ENCODE measurements at regions not wholly inside any gene's neighbourhood (a gene's known extent, or its start where the extent isn't known, plus 50 kb on each side); places are given as distances from the start of the nearest gene placed in this dataset.
A peak's percentile ranks its signal among the peaks of the same experiment; 100 is the strongest.

DNA sequence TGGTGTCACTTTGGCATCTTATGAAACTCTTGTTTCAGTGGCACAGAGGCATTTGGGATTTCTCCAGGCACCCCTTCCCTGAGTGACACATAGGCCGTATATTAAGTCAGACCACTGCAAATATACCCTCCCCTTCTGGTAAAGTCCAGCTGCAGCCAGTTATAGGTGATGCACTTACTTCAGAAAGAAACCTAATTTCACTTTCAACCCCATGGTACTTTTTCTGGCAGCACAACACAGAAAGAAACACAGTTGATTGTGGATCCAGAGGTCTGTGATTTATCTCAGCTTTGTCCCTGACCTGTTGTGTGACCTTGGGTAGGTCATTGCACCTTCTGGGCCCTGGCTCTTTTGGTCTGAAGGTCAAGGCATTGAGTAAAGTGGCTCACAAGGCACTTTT is 173.2 kb downstream of the BUB3 start:
- FAIRE-seq: peak; percentile 94
- no peak for TF ChIP-seq POU2F2 (IDR thresholded peaks at IDR 0.05; ENCODE audit: low read depth, low read length)
- no peak for TF ChIP-seq TAF1 (IDR thresholded peaks at IDR 0.05; ENCODE audit: low read depth, low read length)
- no peak for TF ChIP-seq SPI1 (IDR thresholded peaks at IDR 0.05; ENCODE audit: low read depth, low read length)
- no peak for TF ChIP-seq PAX5 (IDR thresholded peaks at IDR 0.05; ENCODE audit: insufficient read depth, low read length, severe bottlenecking)
- no peak for TF ChIP-seq POLR2A (IDR thresholded peaks at IDR 0.05; ENCODE audit: low read depth, low read length)
- no peak for TF ChIP-seq POLR2AphosphoS5 (IDR thresholded peaks at IDR 0.05; ENCODE audit: low read depth, low read length)
- no peak for DNase-seq (ENCODE audit: insufficient read length, low spot score)

DNA sequence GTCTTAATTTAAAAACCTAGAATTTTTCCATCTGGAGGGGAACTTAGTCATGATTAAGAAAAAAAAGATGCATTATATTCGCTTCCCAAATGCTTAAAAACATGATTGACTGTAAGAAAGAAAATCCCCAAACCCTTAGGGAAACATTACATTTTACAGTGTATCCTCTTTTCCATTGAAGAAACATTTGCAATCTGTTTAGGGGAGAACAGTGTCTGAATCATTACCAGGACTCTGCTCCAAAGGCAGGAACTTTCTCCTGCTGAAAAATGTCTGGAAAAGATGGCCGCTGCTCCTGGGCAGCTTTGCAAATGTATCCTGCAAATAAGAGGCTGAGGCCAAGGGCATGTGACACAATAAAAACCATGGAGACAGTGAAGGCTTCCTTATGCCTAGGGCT is 173.7 kb downstream of the BUB3 start:
- FAIRE-seq (no peak), DNase-seq (ENCODE audit: insufficient read length, low spot score) (no peak)
- TF ChIP-seq POLR2AphosphoS5 (IDR thresholded peaks at IDR 0.05; ENCODE audit: low read depth, low read length): no peak
- no peak for TF ChIP-seq TAF1 (IDR thresholded peaks at IDR 0.05; ENCODE audit: low read depth, low read length)
- TF ChIP-seq POLR2A (IDR thresholded peaks at IDR 0.05; ENCODE audit: low read depth, low read length): no peak
- TF ChIP-seq PAX5 (IDR thresholded peaks at IDR 0.05; ENCODE audit: insufficient read depth, low read length, severe bottlenecking): no peak
- no peak for TF ChIP-seq POU2F2 (IDR thresholded peaks at IDR 0.05; ENCODE audit: low read depth, low read length)

DNA sequence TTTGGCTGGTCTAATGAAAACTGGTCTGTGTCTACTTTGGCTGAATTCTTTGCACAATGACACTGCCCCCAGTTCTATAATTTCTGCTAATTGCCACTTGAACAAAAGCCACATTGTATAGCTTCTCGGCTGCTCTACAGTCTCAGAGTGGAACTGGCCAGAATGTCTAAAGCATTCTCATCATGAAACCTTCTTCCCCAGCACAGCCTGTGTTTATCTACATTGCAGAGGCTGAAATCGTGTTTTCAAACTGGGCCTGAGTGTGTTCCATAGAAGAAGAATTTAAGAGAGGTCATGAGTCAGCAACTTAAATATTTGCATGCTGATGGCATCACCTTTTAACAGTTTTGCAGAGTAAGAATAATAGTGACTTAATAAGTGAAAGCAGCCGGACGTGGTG is 177.2 kb downstream of the BUB3 start:
- DNase-seq (ENCODE audit: insufficient read length, low spot score) (no peak), FAIRE-seq (no peak)
- TF ChIP-seq TAF1 (IDR thresholded peaks at IDR 0.05; ENCODE audit: low read depth, low read length) (no peak), POU2F2 (IDR thresholded peaks at IDR 0.05; ENCODE audit: low read depth, low read length) (no peak)

DNA sequence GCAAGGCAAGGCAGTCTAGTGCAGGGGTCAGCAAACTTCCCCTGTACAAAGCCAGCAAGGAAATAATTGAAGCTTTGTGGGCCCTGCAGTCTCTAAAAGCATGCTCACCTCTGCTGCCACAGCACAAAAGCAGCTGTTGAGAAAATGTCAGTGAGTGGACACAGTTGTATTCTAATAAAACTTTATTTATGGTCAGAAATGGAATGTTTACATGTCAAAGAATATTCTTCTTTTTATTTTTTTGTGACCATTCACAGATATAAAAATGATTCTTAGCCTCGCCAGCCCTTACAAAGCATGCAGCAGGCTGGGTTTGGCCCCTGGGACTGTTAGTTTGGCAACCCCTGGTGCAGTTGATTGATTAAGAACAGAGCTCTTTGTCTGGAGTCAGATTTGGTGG is 192.4 kb downstream of the BUB3 start:
- no peak for DNase-seq (ENCODE audit: insufficient read length, low spot score)
- TF ChIP-seq SPI1 (IDR thresholded peaks at IDR 0.05; ENCODE audit: low read depth, low read length): no peak
- no peak for TF ChIP-seq TAF1 (IDR thresholded peaks at IDR 0.05; ENCODE audit: low read depth, low read length)
- no peak for TF ChIP-seq POLR2AphosphoS5 (IDR thresholded peaks at IDR 0.05; ENCODE audit: low read depth, low read length)
- no peak for TF ChIP-seq PAX5 (IDR thresholded peaks at IDR 0.05; ENCODE audit: insufficient read depth, low read length, severe bottlenecking)
- no peak for TF ChIP-seq POU2F2 (IDR thresholded peaks at IDR 0.05; ENCODE audit: low read depth, low read length)
- no peak for TF ChIP-seq POLR2A (IDR thresholded peaks at IDR 0.05; ENCODE audit: low read depth, low read length)
- no peak for FAIRE-seq

DNA sequence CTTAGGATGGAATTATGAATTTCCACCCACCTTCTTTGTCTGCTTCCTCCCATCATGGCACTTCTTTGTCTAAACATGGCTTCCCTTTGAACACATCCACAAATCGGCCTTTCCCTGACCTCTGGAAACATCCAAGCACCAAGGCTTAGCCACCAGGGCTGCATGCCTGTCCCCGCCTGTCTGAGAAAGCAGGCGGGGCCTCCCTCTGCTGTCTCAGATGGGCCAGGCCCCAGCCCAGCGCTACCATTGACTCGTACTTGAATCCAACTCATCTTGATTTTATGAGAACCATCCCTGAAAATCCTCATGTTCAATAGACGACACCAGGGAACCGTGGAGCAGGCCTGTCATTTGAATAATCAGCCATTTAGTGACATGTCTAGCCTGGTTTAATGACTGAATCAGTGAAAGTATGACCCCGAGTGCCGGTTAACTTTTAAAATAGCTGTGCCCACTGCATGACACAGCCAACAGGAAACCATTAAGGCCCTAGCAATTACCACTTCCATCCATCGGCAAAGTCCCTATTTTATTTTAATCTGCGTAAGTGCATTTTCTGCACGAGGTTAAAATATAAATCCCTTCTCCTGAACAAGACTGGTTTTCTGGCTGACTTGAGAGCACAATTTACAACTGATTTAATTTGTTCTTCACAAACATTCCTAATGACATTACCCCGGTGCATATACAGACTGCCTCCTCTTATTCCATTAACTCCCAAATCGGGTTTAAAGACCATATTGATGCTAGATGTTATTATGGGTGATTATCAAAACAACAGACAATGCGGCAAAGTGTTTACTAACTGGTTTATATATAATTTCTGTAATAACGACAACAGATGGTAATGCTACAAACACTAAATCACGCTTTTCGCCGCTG is 194.7 kb downstream of the BUB3 start:
- TF ChIP-seq POU2F2 (IDR thresholded peaks at IDR 0.05; ENCODE audit: low read depth, low read length): no peak
- TF ChIP-seq PAX5 (IDR thresholded peaks at IDR 0.05; ENCODE audit: insufficient read depth, low read length, severe bottlenecking): no peak
- TF ChIP-seq TAF1 (IDR thresholded peaks at IDR 0.05; ENCODE audit: low read depth, low read length): no peak
- no peak for TF ChIP-seq SPI1 (IDR thresholded peaks at IDR 0.05; ENCODE audit: low read depth, low read length)
- TF ChIP-seq POLR2A (IDR thresholded peaks at IDR 0.05; ENCODE audit: low read depth, low read length): no peak
- TF ChIP-seq POLR2AphosphoS5 (IDR thresholded peaks at IDR 0.05; ENCODE audit: low read depth, low read length): no peak
- FAIRE-seq (no peak), DNase-seq (ENCODE audit: insufficient read length, low spot score) (no peak)

DNA sequence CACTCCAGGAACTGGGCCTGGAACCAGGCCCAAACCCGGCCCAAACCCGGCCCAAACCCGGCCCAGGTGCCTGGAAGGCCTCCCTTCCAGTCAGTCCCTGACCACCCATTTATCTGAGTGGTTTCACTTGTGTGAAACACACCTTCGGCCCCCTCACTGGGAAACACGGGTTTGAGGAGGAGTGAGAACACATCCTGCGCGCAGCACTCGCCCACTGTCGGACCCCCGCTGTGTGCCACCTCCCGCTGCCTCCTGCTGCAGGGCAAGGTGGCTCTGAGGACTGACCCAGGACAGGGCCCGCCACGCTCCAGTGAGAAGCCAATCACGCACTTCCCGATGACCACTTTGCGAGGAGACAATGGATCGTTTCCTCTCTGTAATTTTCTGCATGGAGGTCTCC is 197.5 kb downstream of the BUB3 start:
- FAIRE-seq (no peak), DNase-seq (ENCODE audit: insufficient read length, low spot score) (no peak)
- TF ChIP-seq PAX5 (IDR thresholded peaks at IDR 0.05; ENCODE audit: insufficient read depth, low read length, severe bottlenecking) (no peak), POU2F2 (IDR thresholded peaks at IDR 0.05; ENCODE audit: low read depth, low read length) (no peak), POLR2AphosphoS5 (IDR thresholded peaks at IDR 0.05; ENCODE audit: low read depth, low read length) (no peak), TAF1 (IDR thresholded peaks at IDR 0.05; ENCODE audit: low read depth, low read length) (no peak)

DNA sequence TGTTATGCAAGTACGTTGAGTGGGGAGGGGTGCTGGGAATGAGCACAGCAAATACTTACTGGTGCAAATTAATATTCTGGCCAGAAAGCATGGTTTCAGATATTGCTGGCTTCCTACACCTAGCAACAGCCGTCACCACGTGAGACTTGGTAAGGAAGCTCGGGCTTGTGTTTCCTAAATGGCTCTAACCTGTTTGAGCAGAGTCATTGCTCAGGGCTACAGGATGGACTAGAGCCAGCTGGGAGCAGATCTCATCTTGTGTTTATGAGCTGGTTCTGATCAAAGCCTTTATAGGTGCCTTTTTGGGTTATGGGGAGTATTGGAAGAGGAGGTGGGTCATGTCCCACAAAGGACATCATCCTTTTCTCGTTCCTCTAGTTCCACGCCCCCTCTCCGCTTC is 200.3 kb downstream of the BUB3 start:
- no peak for TF ChIP-seq SPI1 (IDR thresholded peaks at IDR 0.05; ENCODE audit: low read depth, low read length)
- TF ChIP-seq POU2F2 (IDR thresholded peaks at IDR 0.05; ENCODE audit: low read depth, low read length): no peak
- no peak for TF ChIP-seq TAF1 (IDR thresholded peaks at IDR 0.05; ENCODE audit: low read depth, low read length)
- no peak for TF ChIP-seq PAX5 (IDR thresholded peaks at IDR 0.05; ENCODE audit: insufficient read depth, low read length, severe bottlenecking)
- no peak for TF ChIP-seq POLR2A (IDR thresholded peaks at IDR 0.05; ENCODE audit: low read depth, low read length)
- DNase-seq (ENCODE audit: insufficient read length, low spot score) (no peak), FAIRE-seq (no peak)

DNA sequence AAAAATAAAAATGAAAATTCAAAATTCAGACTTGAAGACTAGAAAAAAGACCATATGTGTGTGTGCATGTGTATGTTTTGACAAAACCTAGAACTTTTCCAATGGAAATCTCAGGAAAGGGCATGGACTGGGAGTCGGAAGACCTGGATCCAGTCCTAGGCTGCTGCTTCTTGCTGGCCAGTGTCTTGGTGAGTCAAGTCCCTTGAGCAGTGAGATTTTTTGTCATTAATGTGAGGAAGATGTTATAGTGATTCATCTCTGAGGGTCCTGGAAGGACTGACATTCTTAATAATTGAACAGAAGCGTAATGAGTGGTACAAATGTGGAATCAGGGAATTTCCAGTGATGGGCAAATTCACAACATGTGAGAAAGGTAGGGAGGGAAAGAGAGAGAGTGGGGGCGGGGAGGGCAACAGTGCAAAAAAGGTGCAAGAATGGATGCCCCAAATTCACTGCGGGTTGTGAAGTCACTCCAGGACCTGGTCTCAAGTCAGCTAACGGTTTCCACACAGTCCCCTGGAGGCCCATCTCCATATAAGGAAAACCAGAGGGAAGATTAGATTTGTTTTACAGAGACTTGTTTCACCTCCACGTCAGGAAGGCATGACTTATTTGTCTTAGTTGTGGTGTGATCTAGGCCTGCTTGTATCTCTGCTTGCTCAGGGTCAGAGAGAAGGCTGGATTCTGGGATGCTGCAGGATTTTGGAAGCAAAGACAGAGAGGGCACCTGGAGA is 201.7 kb downstream of the BUB3 start:
- no peak for TF ChIP-seq SPI1 (IDR thresholded peaks at IDR 0.05; ENCODE audit: low read depth, low read length)
- TF ChIP-seq PAX5 (IDR thresholded peaks at IDR 0.05; ENCODE audit: insufficient read depth, low read length, severe bottlenecking): no peak
- TF ChIP-seq POLR2A (IDR thresholded peaks at IDR 0.05; ENCODE audit: low read depth, low read length): no peak
- TF ChIP-seq POU2F2 (IDR thresholded peaks at IDR 0.05; ENCODE audit: low read depth, low read length): no peak
- TF ChIP-seq POLR2AphosphoS5 (IDR thresholded peaks at IDR 0.05; ENCODE audit: low read depth, low read length): no peak
- TF ChIP-seq TAF1 (IDR thresholded peaks at IDR 0.05; ENCODE audit: low read depth, low read length): no peak
- DNase-seq (ENCODE audit: insufficient read length, low spot score) (no peak), FAIRE-seq (no peak)

DNA sequence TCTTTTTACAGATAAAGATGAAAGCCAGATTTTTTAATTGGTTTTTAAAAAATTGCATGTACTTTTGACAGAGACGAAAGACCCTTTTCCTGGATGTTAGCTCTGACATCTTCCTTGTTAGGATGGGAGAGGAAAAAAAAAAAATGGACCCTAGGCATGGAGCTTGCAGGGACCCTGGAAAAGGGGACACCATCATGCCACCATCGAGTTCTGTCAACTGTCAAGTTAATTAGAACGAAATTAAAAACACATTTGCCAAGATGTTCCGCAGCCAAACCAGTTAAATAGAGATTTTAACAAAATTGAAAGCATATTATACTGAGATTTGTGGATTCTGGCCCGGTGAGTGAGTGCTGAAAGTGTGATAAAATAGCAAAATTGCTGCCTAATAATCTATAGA is 202.6 kb downstream of the BUB3 start:
- FAIRE-seq (no peak), DNase-seq (ENCODE audit: insufficient read length, low spot score) (no peak)
- no peak for TF ChIP-seq POU2F2 (IDR thresholded peaks at IDR 0.05; ENCODE audit: low read depth, low read length)
- no peak for TF ChIP-seq PAX5 (IDR thresholded peaks at IDR 0.05; ENCODE audit: insufficient read depth, low read length, severe bottlenecking)
- no peak for TF ChIP-seq POLR2A (IDR thresholded peaks at IDR 0.05; ENCODE audit: low read depth, low read length)
- TF ChIP-seq SPI1 (IDR thresholded peaks at IDR 0.05; ENCODE audit: low read depth, low read length): no peak
- no peak for TF ChIP-seq TAF1 (IDR thresholded peaks at IDR 0.05; ENCODE audit: low read depth, low read length)
- no peak for TF ChIP-seq POLR2AphosphoS5 (IDR thresholded peaks at IDR 0.05; ENCODE audit: low read depth, low read length)
